OCI-LY7 (cell line): ENCODE measurements at regions not wholly inside any gene's neighbourhood (a gene's known extent, or its start where the extent isn't known, plus 50 kb on each side); places are given as distances from the start of the nearest gene placed in this dataset.

Experiments
- BruUV-seq: library from RNA; stranded (reverse); fragments of 400-500 nt; replicated peaks from 2 replicates; lab custom pipeline; 2021; lab: Mats Ljungman, UMichigan
- CTCF ChIA-PET: fragments of 300-600 bp; sonication (Branson Sonifier 250); formaldehyde crosslinking; loops from one replicate; lab custom pipeline; 2022; ENCODE audit warnings: antibody characterized with exemption; ENCODE audit not compliant: unreplicated experiment; lab: Charles Lee
- POLR2A ChIA-PET: fragments of 300-600 bp; sonication (Branson Sonifier 250); formaldehyde crosslinking; loops from one replicate; lab custom pipeline; 2022; ENCODE audit warnings: antibody characterized with exemption; lab: Charles Lee
- DNase-seq: peaks from one replicate; pipeline ENCODE4 v3.0.0-alpha.2; 2015; ENCODE audit warnings: low spot score
- H2AFZ ChIP-seq: fragments of 200-600 bp; sonication (generic), shearing (Covaris generic); 2 replicates; pipeline ENCODE4 v1.6.1; 2014; ENCODE audit warnings: mild to moderate bottlenecking, antibody characterized with exemption, low read length, moderate library complexity
- H3K27ac ChIP-seq: fragments of 200-600 bp; sonication (generic); 2 replicates; pipeline ENCODE4 v1.5.1; 2014; ENCODE audit warnings: mixed run types, low read depth, mild to moderate bottlenecking, moderate library complexity, low read length, inconsistent platforms; ENCODE audit not compliant: poor library complexity, severe bottlenecking
- H3K36me3 ChIP-seq: fragments of 200-600 bp; sonication (generic); 2 replicates; pipeline ENCODE4 v1.6.1; 2014; ENCODE audit warnings: mild to moderate bottlenecking, antibody characterized with exemption, low read length, moderate library complexity, mixed read lengths; ENCODE audit not compliant: insufficient read depth
- H3K4me1 ChIP-seq: fragments of 200-600 bp; sonication (generic); 2 replicates; pipeline ENCODE4 v1.5.1; 2014; ENCODE audit warnings: mild to moderate bottlenecking, low read length; ENCODE audit not compliant: insufficient read depth, poor library complexity, severe bottlenecking
- H3K4me2 ChIP-seq: fragments of 200-600 bp; sonication (generic); 2 replicates; pipeline ENCODE4 v1.6.1; 2014; ENCODE audit warnings: mild to moderate bottlenecking, low read length
- H3K4me3 ChIP-seq: fragments of 200-600 bp; sonication (generic); 2 replicates; pipeline ENCODE4 v1.5.1; 2014; ENCODE audit warnings: mild to moderate bottlenecking, low read depth, low read length; ENCODE audit not compliant: poor library complexity, severe bottlenecking
- H3K79me2 ChIP-seq: fragments of 200-600 bp; sonication (generic); 2 replicates; pipeline ENCODE4 v1.6.1; 2016; ENCODE audit warnings: low read depth, mild to moderate bottlenecking, low read length, moderate library complexity, mixed read lengths; ENCODE audit not compliant: insufficient read depth
- H3K9me2 ChIP-seq: fragments of 200-600 bp; sonication (generic); 2 replicates; pipeline ENCODE4 v1.6.1; 2016; ENCODE audit warnings: mild to moderate bottlenecking, low read length, mixed read lengths; ENCODE audit not compliant: insufficient read depth
- H3K9me3 ChIP-seq: fragments of 200-600 bp; sonication (generic); 2 replicates; pipeline ENCODE4 v1.6.1; 2014; ENCODE audit warnings: mild to moderate bottlenecking, mixed run types, low read length, mixed read lengths
- H4K20me1 ChIP-seq: fragments of 200-600 bp; sonication (generic); 2 replicates; pipeline ENCODE4 v1.6.1; 2014; ENCODE audit warnings: mild to moderate bottlenecking, antibody characterized with exemption, low read length, moderate library complexity, mixed read lengths; ENCODE audit not compliant: insufficient read depth
- EZH2phosphoT487 ChIP-seq: fragments of 200-600 bp; sonication (generic); IDR thresholded peaks from 2 replicates; pipeline ENCODE4 v1.6.1; 2018; ENCODE audit warnings: low read depth, borderline replicate concordance, mild to moderate bottlenecking, mixed run types, antibody characterized with exemption, low read length, moderate library complexity, mixed read lengths
- intact Hi-C: fragments of 100-400 bp; cut with micrococcal nuclease; formaldehyde crosslinking; loops from one replicate; pipeline ENCODE4 v1.10.0; 2022; ENCODE audit not compliant: unreplicated experiment
- TF ChIP-seq, protein P1 (sequence below): fragments of 200-600 bp; sonication (generic); conservative IDR thresholded peaks from 2 replicates; pipeline ENCODE4 v1.5.1; 2014; ENCODE audit warnings: mild to moderate bottlenecking, antibody characterized with exemption, low read length, moderate library complexity, mixed read lengths

- no peak for TF ChIP-seq EZH2phosphoT487
- TF ChIP-seq, protein P1, sequence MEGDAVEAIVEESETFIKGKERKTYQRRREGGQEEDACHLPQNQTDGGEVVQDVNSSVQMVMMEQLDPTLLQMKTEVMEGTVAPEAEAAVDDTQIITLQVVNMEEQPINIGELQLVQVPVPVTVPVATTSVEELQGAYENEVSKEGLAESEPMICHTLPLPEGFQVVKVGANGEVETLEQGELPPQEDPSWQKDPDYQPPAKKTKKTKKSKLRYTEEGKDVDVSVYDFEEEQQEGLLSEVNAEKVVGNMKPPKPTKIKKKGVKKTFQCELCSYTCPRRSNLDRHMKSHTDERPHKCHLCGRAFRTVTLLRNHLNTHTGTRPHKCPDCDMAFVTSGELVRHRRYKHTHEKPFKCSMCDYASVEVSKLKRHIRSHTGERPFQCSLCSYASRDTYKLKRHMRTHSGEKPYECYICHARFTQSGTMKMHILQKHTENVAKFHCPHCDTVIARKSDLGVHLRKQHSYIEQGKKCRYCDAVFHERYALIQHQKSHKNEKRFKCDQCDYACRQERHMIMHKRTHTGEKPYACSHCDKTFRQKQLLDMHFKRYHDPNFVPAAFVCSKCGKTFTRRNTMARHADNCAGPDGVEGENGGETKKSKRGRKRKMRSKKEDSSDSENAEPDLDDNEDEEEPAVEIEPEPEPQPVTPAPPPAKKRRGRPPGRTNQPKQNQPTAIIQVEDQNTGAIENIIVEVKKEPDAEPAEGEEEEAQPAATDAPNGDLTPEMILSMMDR = no peak
- H4K20me1 ChIP-seq = no peaks in the 10 kb centered on the region
- no peaks in the 10 kb centered on the region for H3K4me1 ChIP-seq
- no peaks in the 10 kb centered on the region for H3K9me3 ChIP-seq
- no peaks in the 10 kb centered on the region for H3K79me2 ChIP-seq
- H3K9me2 ChIP-seq = no peaks in the 10 kb centered on the region
- no peak for DNase-seq
- H3K27ac ChIP-seq = no peak overlapping the region
- ChIA-PET CTCF (no interaction called here), POLR2A (no interaction called here)
- no peak overlapping the region for H2AFZ ChIP-seq
- no peak overlapping the region for H3K4me2 ChIP-seq
- BruUV-seq = no TSS peak
- intact Hi-C loops = no loop called here
- no peaks in the 10 kb centered on the region for H3K36me3 ChIP-seq
- no peak overlapping the region for H3K4me3 ChIP-seq
These were observed 1104.3 kb downstream of the BCL11B start for GRCh38 chr14:98167705-98168104.

GRCh38 chr14:98168211-98168985, 1103.6 kb downstream of the BCL11B start:
- Histone ChIP-seq H4K20me1 (no peaks in the 10 kb centered on the region), H3K4me2 (no peak overlapping the region), H3K79me2 (no peaks in the 10 kb centered on the region), H3K9me2 (no peaks in the 10 kb centered on the region), H3K4me1 (no peaks in the 10 kb centered on the region), H3K27ac (no peak overlapping the region), H2AFZ (no peak overlapping the region), H3K4me3 (no peak overlapping the region), H3K36me3 (no peaks in the 10 kb centered on the region), H3K9me3 (no peaks in the 10 kb centered on the region)
- POLR2A ChIA-PET = no interaction called here
- TF ChIP-seq, protein P1 = no peak
- no peak for TF ChIP-seq EZH2phosphoT487
- BruUV-seq = no TSS peak
- intact Hi-C loops = no loop called here
- DNase-seq = no peak
- CTCF ChIA-PET = no interaction called here

- Histone ChIP-seq H3K4me2 (no peak overlapping the region), H3K36me3 (no peaks in the 10 kb centered on the region), H3K4me3 (no peak overlapping the region), H3K9me3 (no peaks in the 10 kb centered on the region), H3K27ac (no peak overlapping the region), H3K4me1 (no peaks in the 10 kb centered on the region), H4K20me1 (no peaks in the 10 kb centered on the region), H3K79me2 (no peaks in the 10 kb centered on the region), H3K9me2 (no peaks in the 10 kb centered on the region), H2AFZ (no peak overlapping the region)
- DNase-seq = no peak
- ChIA-PET POLR2A (no interaction called here), CTCF (no interaction called here)
- no peak for TF ChIP-seq EZH2phosphoT487
- TF ChIP-seq, protein P1 = no peak
- intact Hi-C loops = no loop called here
- BruUV-seq = no TSS peak
These were observed 1102.8 kb downstream of the BCL11B start for GRCh38 chr14:98169170-98169587.
